Gastroesophageal sphincter (tissue), 3 donors: ENCODE measurements at regions not wholly inside any gene's neighbourhood (a gene's known extent, or its start where the extent isn't known, plus 50 kb on each side); places are given as distances from the start of the nearest gene placed in this dataset.

ENCODE experiments used
- POLR2AphosphoS5 ChIP-seq: sonication (generic); formaldehyde crosslinking; IDR thresholded peaks from one replicate; pipeline ENCODE4 v1.6.1; 2017; ENCODE audit warnings: antibody characterized with exemption
- TF ChIP-seq, protein P1 (sequence below), 4 experiments: fragments of 200-600 bp in 2 of 4; fragments of 450-650 bp in 2 of 4; sonication (generic) in 1 of 4; IDR thresholded peaks; one replicate each; pipeline ENCODE4 v1.5.1; 2017 to 2019; ENCODE audit warnings: antibody characterized with exemption in 4 of 4, mild to moderate bottlenecking in 2 of 4, moderate library complexity in 2 of 4

GRCh38 chr12:28890664-28891063 is 258.4 kb upstream of the FAR2 start:
- TF ChIP-seq, protein P1, sequence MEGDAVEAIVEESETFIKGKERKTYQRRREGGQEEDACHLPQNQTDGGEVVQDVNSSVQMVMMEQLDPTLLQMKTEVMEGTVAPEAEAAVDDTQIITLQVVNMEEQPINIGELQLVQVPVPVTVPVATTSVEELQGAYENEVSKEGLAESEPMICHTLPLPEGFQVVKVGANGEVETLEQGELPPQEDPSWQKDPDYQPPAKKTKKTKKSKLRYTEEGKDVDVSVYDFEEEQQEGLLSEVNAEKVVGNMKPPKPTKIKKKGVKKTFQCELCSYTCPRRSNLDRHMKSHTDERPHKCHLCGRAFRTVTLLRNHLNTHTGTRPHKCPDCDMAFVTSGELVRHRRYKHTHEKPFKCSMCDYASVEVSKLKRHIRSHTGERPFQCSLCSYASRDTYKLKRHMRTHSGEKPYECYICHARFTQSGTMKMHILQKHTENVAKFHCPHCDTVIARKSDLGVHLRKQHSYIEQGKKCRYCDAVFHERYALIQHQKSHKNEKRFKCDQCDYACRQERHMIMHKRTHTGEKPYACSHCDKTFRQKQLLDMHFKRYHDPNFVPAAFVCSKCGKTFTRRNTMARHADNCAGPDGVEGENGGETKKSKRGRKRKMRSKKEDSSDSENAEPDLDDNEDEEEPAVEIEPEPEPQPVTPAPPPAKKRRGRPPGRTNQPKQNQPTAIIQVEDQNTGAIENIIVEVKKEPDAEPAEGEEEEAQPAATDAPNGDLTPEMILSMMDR (IDR thresholded peaks at IDR 0.05), result no peak
- no peak for TF ChIP-seq POLR2AphosphoS5
